Ishikawa (cell line): ENCODE measurements at regions not wholly inside any gene's neighbourhood (a gene's known extent, or its start where the extent isn't known, plus 50 kb on each side); places are given as distances from the start of the nearest gene placed in this dataset.

ENCODE experiments used
- CEBPB ChIP-seq: IDR thresholded peaks from 2 replicates; pipeline ENCODE4 v1.6.1; 2012
- CREB1 ChIP-seq: IDR thresholded peaks from 2 replicates; pipeline ENCODE4 v1.6.1; 2012; ENCODE audit warnings: low read depth
- EGR1 ChIP-seq: IDR thresholded peaks from 2 replicates; pipeline ENCODE4 v1.6.1; 2012
- EP300 ChIP-seq: IDR thresholded peaks from 2 replicates; pipeline ENCODE4 v1.6.1; 2012; ENCODE audit warnings: borderline replicate concordance
- FOXM1 ChIP-seq: IDR thresholded peaks from 2 replicates; pipeline ENCODE4 v1.6.1; 2012; ENCODE audit warnings: low read depth, borderline replicate concordance
- MAX ChIP-seq: IDR thresholded peaks from 2 replicates; pipeline ENCODE4 v1.6.1; 2012
- NFIC ChIP-seq: IDR thresholded peaks from 2 replicates; pipeline ENCODE4 v1.6.1; 2012
- RAD21 ChIP-seq: IDR thresholded peaks from 2 replicates; pipeline ENCODE4 v1.6.1; 2012; ENCODE audit warnings: low read depth
- REST ChIP-seq: IDR thresholded peaks from 2 replicates; pipeline ENCODE4 v1.6.1; 2012; ENCODE audit warnings: low read depth, mild to moderate bottlenecking
- TAF1 ChIP-seq: IDR thresholded peaks from 2 replicates; pipeline ENCODE4 v1.6.1; 2012; ENCODE audit warnings: low read depth, mild to moderate bottlenecking
- TCF12 ChIP-seq: IDR thresholded peaks from 2 replicates; pipeline ENCODE4 v1.6.1; 2012; ENCODE audit warnings: low read depth
- TEAD4 ChIP-seq: IDR thresholded peaks from 2 replicates; pipeline ENCODE4 v1.6.1; 2012
- YY1 ChIP-seq: IDR thresholded peaks from 2 replicates; pipeline ENCODE4 v1.6.1; 2012; ENCODE audit warnings: low read depth
- ZBTB7A ChIP-seq: IDR thresholded peaks from 2 replicates; pipeline ENCODE4 v1.6.1; 2012; ENCODE audit warnings: low read depth
- TF ChIP-seq, protein P1 (sequence below): IDR thresholded peaks from 2 replicates; pipeline ENCODE4 v1.6.1; 2012

DNA sequence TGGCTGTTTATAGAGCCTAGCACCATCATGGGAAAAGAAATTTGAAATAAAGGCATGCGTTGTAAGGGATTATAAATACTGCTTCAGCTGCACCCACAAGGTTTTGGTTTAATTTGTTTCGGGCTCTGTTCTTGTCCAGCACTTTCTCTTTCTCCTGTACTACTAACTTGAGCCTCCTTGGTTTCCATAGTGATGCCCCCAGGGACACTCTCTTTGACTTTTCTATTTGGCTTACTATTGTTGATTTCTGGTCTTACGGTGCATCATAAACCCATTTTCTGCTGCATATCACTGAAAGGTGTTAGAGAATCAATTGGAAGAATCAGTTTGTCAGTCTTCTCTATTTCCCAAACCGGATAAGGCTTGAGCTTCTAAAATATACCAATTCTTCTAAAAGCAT lies 1674.3 kb upstream of the RAG2 start:
- TF ChIP-seq CREB1 (no peak), MAX (no peak), TCF12 (no peak), ZBTB7A (no peak), REST (no peak), EP300 (no peak)
- TF ChIP-seq, protein P1, sequence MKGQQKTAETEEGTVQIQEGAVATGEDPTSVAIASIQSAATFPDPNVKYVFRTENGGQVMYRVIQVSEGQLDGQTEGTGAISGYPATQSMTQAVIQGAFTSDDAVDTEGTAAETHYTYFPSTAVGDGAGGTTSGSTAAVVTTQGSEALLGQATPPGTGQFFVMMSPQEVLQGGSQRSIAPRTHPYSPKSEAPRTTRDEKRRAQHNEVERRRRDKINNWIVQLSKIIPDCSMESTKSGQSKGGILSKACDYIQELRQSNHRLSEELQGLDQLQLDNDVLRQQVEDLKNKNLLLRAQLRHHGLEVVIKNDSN = no peak

DNA sequence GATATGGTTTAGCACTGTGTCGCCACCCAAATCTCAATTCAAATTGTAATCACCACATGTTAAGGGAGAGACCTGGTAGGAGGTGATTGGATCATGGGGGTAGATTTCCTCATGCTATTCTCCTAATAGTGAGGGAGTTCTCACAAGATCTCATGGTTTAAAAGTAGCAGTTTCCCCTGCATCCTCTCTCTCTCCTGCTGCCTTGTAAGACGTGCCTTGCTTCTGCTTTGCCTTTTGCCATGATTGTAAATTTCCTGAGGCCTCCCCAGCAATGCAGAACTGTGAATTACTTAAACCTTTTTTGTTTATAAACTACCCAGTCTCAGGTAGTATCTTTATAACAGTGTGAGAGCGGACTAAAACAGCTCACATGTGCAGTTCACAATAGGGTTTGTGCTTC lies 1668.7 kb upstream of the RAG2 start:
- TF ChIP-seq YY1 (no peak), EP300 (no peak), TCF12 (no peak), TEAD4 (no peak), FOXM1 (no peak), CEBPB (no peak), MAX (no peak), ZBTB7A (no peak), RAD21 (no peak), CREB1 (no peak), EGR1 (no peak), REST (no peak), TAF1 (no peak), NFIC (no peak)
- TF ChIP-seq, protein P1 = no peak

DNA sequence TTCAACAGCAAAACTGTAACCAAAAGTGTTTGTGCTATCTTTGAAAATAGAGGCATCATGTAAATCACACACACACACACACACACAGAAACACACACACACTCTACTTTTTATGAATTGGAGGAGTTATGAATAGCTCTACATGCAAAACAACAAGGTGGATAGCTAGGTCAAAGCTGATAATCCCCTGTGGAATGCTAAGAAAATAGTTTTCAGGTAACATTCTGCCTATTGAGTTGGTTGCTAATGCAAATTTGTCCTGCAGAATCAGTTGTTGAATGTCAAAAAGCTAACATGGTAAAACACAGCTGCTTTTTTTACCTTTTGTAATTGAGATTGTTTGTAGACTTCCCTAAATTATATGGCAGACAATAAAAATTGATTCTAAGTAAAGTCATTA lies 1658.4 kb upstream of the RAG2 start:
- TF ChIP-seq EGR1 (no peak), CREB1 (no peak), CEBPB (no peak), MAX (no peak), NFIC (no peak), REST (no peak), RAD21 (no peak), YY1 (no peak), TEAD4 (no peak), FOXM1 (no peak), EP300 (no peak), TCF12 (no peak)

DNA sequence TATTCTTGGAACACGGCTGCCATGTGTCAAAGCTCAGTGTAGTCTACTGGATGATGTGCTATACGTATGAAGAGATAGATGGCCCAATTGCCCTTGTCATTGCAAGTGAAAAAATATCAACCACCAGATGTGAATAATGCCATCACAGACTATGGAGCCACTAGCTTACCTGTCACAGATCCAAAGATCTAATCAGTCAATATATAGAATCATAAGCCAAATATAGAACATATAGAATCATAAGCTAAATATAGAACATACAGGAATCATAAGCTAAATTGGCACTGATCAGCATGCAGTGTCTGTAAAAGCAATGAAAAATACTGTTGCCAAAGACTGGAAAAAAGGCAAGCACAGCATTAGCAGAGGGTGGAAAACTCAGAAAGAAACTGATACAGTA lies 1656.9 kb upstream of the RAG2 start:
- TF ChIP-seq CREB1 (no peak), TCF12 (no peak), RAD21 (no peak), YY1 (no peak), CEBPB (no peak), EGR1 (no peak), FOXM1 (no peak), REST (no peak), NFIC (no peak), TAF1 (no peak)
- TF ChIP-seq, protein P1 = no peak
